ENCODE measurements at regions not wholly inside any gene's neighbourhood (a gene's known extent, or its start where the extent isn't known, plus 50 kb on each side); places are given as distances from the start of the nearest gene placed in this dataset.

- TF ChIP-seq, protein P1, sequence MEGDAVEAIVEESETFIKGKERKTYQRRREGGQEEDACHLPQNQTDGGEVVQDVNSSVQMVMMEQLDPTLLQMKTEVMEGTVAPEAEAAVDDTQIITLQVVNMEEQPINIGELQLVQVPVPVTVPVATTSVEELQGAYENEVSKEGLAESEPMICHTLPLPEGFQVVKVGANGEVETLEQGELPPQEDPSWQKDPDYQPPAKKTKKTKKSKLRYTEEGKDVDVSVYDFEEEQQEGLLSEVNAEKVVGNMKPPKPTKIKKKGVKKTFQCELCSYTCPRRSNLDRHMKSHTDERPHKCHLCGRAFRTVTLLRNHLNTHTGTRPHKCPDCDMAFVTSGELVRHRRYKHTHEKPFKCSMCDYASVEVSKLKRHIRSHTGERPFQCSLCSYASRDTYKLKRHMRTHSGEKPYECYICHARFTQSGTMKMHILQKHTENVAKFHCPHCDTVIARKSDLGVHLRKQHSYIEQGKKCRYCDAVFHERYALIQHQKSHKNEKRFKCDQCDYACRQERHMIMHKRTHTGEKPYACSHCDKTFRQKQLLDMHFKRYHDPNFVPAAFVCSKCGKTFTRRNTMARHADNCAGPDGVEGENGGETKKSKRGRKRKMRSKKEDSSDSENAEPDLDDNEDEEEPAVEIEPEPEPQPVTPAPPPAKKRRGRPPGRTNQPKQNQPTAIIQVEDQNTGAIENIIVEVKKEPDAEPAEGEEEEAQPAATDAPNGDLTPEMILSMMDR (IDR thresholded peaks at IDR 0.05) = no peak
- no peak for TF ChIP-seq ZFX (IDR thresholded peaks at IDR 0.05; ENCODE audit: borderline replicate concordance)
Observed at GRCh38 chr6:150747155-150747554, 118.3 kb upstream of the MTHFD1L start.
